Umbilical cord (tissue), 1 donor: ENCODE measurements at regions not wholly inside any gene's neighbourhood (a gene's known extent, or its start where the extent isn't known, plus 50 kb on each side); places are given as distances from the start of the nearest gene placed in this dataset.

Experiments used
- DNase-seq: peaks from one replicate; pipeline ENCODE4 v3.0.0-alpha.2; 2015; ENCODE audit warnings: low spot score

GRCh38 chr2:217479566-217479965, 523.2 kb downstream of the TNS1 start:
- no peak for DNase-seq

DNA sequence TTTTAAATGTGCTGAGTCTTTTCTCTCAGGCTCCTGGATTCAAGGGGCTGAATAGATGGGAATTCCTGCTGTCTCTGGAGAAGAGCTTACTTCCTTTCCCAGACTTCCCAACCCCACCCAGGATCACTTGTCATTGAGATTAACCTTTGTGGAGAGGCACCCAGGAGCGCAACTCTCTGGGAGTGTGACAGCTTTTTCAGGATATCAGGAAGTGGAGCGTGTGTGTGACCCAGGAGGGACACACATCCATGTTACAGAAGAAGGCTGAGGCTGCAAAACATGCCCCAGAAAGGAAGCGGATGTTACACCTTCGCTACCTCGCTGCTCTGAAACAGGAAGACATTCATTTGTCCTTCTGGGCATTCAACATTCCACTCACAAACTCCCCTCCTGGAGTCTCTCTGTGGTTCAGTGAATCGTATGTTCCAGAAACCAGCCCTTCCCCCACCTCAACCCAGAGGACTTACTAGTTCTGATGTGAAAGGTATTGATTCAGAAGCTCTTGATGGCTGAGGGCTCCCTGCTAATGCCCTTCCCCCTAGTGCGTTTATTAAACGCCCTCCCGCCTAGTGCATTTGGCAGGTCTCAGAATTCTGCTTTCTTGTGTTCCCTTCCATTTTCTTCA, 523.9 kb downstream of the TNS1 start:
- no peak for DNase-seq

DNA sequence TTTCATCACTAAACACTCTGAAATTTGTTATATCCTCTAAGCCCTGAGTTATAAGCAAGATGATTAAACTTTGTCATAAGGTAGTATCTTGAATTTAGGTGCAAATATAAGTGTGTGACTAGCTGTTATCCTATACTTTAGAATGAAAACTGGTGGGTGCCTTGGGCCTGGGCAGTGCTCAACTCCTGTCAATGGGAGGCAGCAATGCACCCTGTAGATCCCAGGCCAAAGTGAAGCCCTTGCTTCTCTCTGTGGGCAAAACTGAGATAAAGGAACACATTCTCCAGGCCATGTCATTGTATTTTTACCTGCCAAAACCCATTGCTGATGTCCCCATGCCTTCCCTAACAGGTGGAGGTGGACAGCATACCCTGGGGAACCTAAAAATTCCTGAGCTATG, 525.2 kb downstream of the TNS1 start:
- DNase-seq: no peak

DNA sequence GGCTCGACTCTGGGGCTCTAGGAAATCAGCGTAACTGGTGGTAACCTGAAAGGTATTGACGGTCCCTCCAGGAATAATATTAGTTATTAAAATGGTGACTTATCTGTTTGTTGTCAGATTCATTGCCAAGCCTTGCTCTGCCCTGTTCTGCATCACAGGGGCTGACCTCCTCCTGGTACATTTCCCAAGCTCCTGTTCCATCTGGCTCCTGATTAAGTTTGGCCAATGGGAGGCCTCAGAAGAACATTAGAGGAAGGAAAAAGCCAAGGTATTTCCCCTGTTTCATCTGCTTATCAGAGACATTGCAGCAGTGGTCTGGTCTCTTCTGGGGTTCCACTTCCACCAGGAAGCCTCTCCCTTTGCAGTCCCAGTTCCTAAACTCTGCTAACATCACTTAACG, 527.0 kb downstream of the TNS1 start:
- no peak for DNase-seq

DNA sequence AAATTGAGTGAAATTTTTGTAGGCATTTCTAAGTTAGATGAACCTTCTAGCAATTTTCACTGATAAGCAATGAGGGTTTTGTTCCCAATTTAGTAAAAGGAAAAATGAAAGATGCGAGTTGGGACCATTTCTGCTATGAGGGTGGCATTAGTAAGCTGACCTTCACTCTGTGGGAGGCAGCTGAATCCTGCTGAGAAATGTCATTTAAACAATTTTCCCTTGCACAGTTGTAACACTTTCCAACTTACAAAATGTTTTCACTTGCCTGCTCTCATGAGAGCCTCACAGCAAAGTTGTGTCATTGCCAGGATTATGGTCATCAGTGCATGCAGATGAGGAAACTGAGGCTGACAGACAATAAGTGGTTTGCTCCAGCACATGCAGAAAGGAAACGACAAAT, 527.7 kb downstream of the TNS1 start:
- DNase-seq: no peak

GRCh38 chr2:217471319-217471718, 531.5 kb downstream of the TNS1 start:
- DNase-seq: peak; percentile 9

GRCh38 chr2:217469203-217469810, 533.5 kb downstream of the TNS1 start:
- DNase-seq: no peak

DNA sequence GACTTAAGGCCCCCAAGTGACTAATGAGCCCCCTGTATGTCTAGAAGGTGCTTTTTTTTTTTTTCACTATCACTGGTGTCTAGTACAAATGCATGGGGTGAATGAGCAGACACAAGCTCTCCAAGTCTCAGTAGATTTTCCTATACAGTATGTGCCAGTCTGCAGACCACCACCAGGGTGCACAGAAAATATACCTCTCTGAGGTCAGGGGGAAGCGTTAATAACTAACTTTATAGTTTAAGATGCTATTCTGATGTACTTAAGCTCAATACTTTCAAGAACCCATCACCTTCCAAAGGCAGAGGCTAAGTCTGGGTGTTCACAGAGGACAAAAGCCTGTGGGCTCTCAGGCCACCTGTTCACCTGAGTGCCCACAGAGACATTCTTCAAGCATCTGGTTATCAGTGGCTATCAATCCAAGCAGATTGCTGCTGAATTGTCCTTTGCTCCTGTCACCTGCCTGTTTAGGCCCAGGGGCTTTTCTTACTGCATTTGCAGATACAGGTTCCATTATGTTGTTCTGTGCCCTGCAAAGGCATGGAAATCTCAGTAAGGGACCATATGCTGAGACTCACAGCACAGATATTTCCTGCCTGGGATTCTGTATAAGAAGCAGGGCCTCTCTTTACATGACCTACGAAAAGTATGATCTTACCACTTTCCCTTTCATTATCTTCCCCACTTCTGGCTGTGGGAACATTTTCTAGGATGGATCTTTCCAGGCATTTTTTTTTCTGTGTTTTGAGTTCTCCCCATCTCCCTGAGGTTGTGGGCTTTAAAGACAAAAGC, 534.6 kb downstream of the TNS1 start:
- peak; percentile 46 for DNase-seq

DNA sequence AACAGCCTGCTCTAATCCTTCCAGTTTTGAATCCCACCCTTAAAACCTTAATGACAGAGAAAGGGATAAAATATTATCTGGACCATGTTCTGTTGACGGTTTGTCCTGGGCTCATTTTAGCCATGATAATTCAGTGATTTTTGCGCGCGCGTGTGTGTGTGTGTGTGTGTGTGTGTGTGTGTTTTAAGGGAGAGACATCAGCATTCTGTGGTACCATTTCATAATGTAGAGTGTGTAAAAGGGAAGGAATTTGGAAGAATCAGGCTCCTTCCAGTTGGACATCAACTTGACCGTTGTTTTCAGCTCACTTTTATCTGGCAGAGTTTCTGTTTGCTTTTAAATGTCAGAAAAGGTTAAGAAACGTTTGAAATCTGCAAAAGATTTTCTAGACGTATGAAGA, 535.5 kb downstream of the TNS1 start:
- peak; percentile 66 for DNase-seq

- no peak for DNase-seq
Measured at GRCh38 chr2:217466805-217467204, 536.0 kb downstream of the TNS1 start.

DNA sequence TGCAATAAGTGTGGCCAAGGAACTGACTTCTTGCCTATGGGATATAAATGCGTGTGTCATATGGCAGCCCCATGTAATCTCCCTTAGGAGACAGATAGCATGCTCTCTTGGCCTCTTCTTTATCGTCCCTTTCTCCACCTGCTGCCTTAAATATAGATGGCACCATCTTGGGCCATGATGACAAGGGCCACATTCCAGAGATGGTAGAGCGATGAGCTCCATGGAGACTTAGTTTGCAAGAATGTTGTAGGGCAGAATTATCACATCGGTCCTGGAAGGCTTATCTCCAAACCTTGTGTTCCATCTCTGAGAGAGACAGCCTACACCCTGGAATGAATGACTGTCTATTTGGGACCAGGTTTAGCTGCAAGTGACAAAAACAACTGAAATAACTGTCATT, 536.7 kb downstream of the TNS1 start:
- no peak for DNase-seq

DNA sequence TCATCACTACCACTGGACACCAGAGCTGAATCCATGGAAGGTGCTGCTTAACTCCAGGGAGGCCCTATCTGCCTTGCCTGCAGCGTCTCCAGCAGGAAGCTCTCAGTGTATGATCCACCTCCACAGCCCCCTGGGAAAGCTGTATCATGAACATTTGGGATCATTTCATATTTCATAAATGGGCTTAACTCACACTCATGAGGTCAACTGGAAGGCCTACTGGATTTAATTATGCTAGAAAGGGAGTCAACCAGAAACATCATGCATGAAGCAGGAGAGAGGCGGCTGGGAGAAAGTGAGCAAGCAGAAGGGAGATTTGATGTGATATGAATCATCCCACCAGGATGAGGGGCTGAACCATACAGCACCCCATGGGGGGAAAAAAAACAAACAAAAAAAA, 537.7 kb downstream of the TNS1 start:
- DNase-seq: no peak

GRCh38 chr2:217463402-217464075, 539.3 kb downstream of the TNS1 start:
- DNase-seq: no peak

- DNase-seq: no peak
Measured at GRCh38 chr2:217462121-217462520, 540.7 kb downstream of the TNS1 start.

GRCh38 chr2:217461674-217462073, 541.1 kb downstream of the TNS1 start:
- DNase-seq: no peak

DNA sequence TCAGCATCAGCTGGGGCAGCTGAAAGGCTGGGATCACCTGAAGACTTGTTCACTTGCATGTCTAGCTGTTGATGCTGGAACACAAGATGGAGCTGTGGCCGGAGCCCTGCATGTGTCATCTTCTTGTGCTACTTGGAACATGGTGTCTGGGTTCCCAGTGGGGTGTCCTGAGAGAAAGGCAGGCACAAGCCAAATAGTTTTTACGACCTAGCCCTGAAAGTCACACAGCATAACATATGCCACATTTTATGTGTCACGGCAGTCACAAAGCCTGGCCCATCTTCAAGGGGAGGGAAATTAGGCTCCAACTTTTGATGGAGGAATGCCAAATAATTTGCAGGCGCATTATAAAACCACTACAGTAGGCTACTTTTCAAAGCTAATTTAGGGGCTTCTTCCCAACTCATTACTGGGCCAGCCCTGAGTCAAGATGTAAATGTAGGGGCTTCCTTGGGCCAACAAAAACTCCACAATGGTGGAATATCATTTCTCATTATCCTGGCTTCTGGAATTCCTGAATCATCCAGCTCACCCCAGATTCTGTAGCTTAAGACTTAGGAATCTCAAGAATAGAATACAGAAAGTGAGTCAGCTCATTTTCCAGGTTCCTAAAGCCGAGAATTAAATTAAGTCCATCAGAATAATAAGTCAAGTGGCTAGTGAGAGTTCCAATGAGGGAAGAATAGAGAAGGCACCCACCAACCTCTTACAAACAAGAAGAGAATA, 543.0 kb downstream of the TNS1 start:
- no peak for DNase-seq

GRCh38 chr2:217459016-217459415, 543.8 kb downstream of the TNS1 start:
- no peak for DNase-seq

DNA sequence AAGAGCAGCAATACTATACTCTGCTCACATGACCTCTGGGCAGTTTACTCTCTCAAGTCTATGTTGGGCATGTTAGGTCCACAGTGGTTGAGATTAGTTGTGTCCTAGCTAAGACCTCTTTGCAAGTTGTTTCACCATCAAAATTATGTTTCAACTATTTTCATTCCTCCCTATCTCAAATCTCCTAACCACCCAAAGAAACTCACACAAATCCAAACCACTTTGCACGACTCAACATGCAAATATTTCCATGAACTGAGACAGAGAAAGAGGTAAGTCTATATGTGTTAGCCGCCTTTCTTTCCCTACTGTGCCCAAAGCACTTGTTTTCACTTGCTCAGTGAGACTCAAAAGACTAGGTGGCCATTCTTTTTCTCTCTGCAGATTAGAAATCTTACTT, 546.8 kb downstream of the TNS1 start:
- no peak for DNase-seq

DNA sequence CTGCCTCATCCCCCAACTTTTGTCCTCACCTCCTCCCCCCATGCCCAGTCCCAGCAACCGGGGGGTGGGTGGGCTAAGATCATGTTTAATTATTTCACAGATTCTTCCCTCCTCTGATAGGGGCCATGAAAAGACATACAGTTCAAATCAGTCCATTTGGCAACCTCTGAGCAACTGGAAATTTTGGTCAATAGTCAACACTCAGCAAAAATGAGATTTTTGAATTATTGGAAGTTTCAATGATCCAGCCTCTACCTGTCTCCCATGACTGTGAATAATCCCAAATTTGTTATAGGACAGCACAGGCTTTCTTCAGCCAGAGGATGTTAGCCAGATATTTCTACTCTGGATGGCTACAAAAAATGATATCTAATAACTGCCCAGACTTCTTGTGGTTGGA, 549.9 kb downstream of the TNS1 start:
- DNase-seq: no peak

GRCh38 chr2:217451666-217452065, 551.1 kb downstream of the TNS1 start:
- DNase-seq: no peak

GRCh38 chr2:217449444-217449843, 553.4 kb downstream of the TNS1 start:
- DNase-seq: peak; percentile 61

GRCh38 chr2:217448860-217449259, 553.9 kb downstream of the TNS1 start:
- DNase-seq: no peak
